HepG2 (cell line): ENCODE measurements at regions not wholly inside any gene's neighbourhood (a gene's known extent, or its start where the extent isn't known, plus 50 kb on each side); places are given as distances from the start of the nearest gene placed in this dataset.

Experiments used
- CAMTA2 ChIP-seq: sonication (generic); formaldehyde crosslinking; IDR thresholded peaks from 2 replicates; pipeline ENCODE4 v1.4.0; 2020; ENCODE audit warnings: mild to moderate bottlenecking, missing genetic modification reagents, borderline replicate concordance
- CBX1 ChIP-seq: IDR thresholded peaks from one replicate; pipeline ENCODE4 v1.6.1; 2016; ENCODE audit warnings: antibody characterized with exemption, low read depth
- FOXA1 ChIP-seq, 2 experiments: fragments of 450-650 bp in 1 of 2; sonication (generic) in 1 of 2; formaldehyde crosslinking in 1 of 2; IDR thresholded peaks; 2 replicates each; pipeline versions ENCODE4 v1.4.0 to v1.6.1; 2016 to 2020; ENCODE audit warnings: missing genetic modification reagents in 1 of 2
- HNF1A ChIP-seq, 2 experiments: sonication (generic) in 1 of 2; formaldehyde crosslinking in 1 of 2; IDR thresholded peaks; 2 replicates each; pipeline versions ENCODE4 v1.4.0 to v1.6.1; 2016 to 2020; ENCODE audit warnings: borderline replicate concordance in 1 of 2, low read depth in 1 of 2, mild to moderate bottlenecking in 1 of 2, missing genetic modification reagents in 1 of 2
- IKZF5 ChIP-seq: IDR thresholded peaks from 2 replicates; pipeline ENCODE4 v1.6.1; 2018; ENCODE audit warnings: missing genetic modification reagents, mild to moderate bottlenecking, missing compliant biosample characterization
- POGK ChIP-seq: sonication (generic); formaldehyde crosslinking; conservative IDR thresholded peaks from 2 replicates; pipeline ENCODE4 v1.8.0; 2022; ENCODE audit warnings: mild to moderate bottlenecking, moderate library complexity, missing genetic modification reagents
- RERE ChIP-seq: IDR thresholded peaks from 2 replicates; pipeline ENCODE4 v1.6.1; 2016; ENCODE audit warnings: low read depth, missing genetic modification reagents, missing compliant biosample characterization
- TARDBP ChIP-seq: sonication (generic); formaldehyde crosslinking; IDR thresholded peaks from 2 replicates; pipeline ENCODE4 v1.8.0; 2022; ENCODE audit warnings: mild to moderate bottlenecking, missing genetic modification reagents
- ZBTB7A ChIP-seq: sonication (generic); formaldehyde crosslinking; IDR thresholded peaks from 2 replicates; pipeline ENCODE4 v1.8.0; 2022; ENCODE audit warnings: mild to moderate bottlenecking, missing genetic modification reagents
- ZNF280B ChIP-seq: sonication (generic); formaldehyde crosslinking; IDR thresholded peaks from 2 replicates; pipeline ENCODE4 v1.5.0; 2020; ENCODE audit warnings: missing genetic modification reagents, mild to moderate bottlenecking, borderline replicate concordance
- ZNF292 ChIP-seq: sonication (generic); formaldehyde crosslinking; IDR thresholded peaks from 2 replicates; pipeline ENCODE4 v1.8.1; 2022; ENCODE audit warnings: mild to moderate bottlenecking, low read depth, missing genetic modification reagents, borderline replicate concordance
- ZNF605 ChIP-seq: sonication (generic); formaldehyde crosslinking; IDR thresholded peaks from 2 replicates; pipeline ENCODE4 v1.8.0; 2022; ENCODE audit warnings: mild to moderate bottlenecking, missing genetic modification reagents

- TF ChIP-seq ZNF280B (CRISPR knock-in tag) (0 out of 2 replicates have a peak, but pooled peaks have one; percentile 9), ZNF292 (CRISPR knock-in tag) (0 out of 2 replicates have a peak, but pooled peaks have one; percentile 28), ZNF605 (CRISPR knock-in tag) (0 out of 2 replicates have a peak, but pooled peaks have one; percentile 28), CBX1 (peak; percentile 57), CAMTA2 (CRISPR knock-in tag) (peak; percentile 57; the same call in 1 of the 2 replicates), IKZF5 (0 out of 2 replicates have a peak, but pooled peaks have one; percentile 41), TARDBP (CRISPR knock-in tag) (peak; percentile 82), RERE (CRISPR knock-in tag) (0 out of 2 replicates have a peak, but pooled peaks have one; percentile 41), FOXA1 (IDR thresholded peaks at IDR 0.05) (no peak), FOXA1 (CRISPR knock-in tag; IDR thresholded peaks at IDR 0.05) (no peak; the same call in 1 of the 2 replicates), HNF1A (IDR thresholded peaks at IDR 0.05; ENCODE audit: low read depth) (no peak), HNF1A (CRISPR knock-in tag; IDR thresholded peaks at IDR 0.05; ENCODE audit: borderline replicate concordance) (peak; percentile 38; the same call in 1 of the 2 replicates), ZBTB7A (CRISPR knock-in tag) (0 out of 2 replicates have a peak, but pooled peaks have one; percentile 35), POGK (CRISPR knock-in tag) (no peak)
These were observed 110.3 kb upstream of the KLF13 start (continued) for GRCh38 chr15:31216215-31216911.
